HepG2 (cell line): ENCODE measurements at regions not wholly inside any gene's neighbourhood (a gene's known extent, or its start where the extent isn't known, plus 50 kb on each side); places are given as distances from the start of the nearest gene placed in this dataset.

Experiments
- ATAC-seq: fragments of 200-7000 bp; cut with Tn5 transposase; 3 replicates; pipeline ENCODE4 v1.9.1; 2020; ENCODE audit warnings: mild to moderate bottlenecking, moderate library complexity
- BruUV-seq: library from RNA; stranded (reverse); fragments of 400-500 nt; replicated peaks from 2 replicates; lab custom pipeline; 2021; lab: Mats Ljungman, UMichigan
- CTCF ChIA-PET: fragments of 300-600 bp; formaldehyde crosslinking; extraction: SDS; loops from one replicate; lab custom pipeline; 2021; ENCODE audit warnings: low total read pairs, inconsistent platforms, low intra/inter-chr PET ratio; lab: Yijun Ruan, JAX
- POLR2A ChIA-PET: fragments of 350-600 bp; sonication (Branson Sonifier 250); formaldehyde crosslinking; loops from one replicate; lab custom pipeline; 2020; ENCODE audit warnings: antibody characterized with exemption, inconsistent platforms; lab: Yijun Ruan, JAX
- DNase-seq: peaks from one replicate; pipeline ENCODE4 v3.0.0-alpha.2; 2015; ENCODE audit warnings: low spot score
- FAIRE-seq: peaks from 3 replicates; lab custom pipeline; 2011; peaks lifted over from hg19 to GRCh38; lab: Jason Lieb, UNC
- H2AFZ ChIP-seq: one replicate; pipeline ENCODE4 v1.6.1; 2011; ENCODE audit warnings: low read length, inconsistent platforms
- H3K27ac ChIP-seq: fragments of 300-600 bp; 3 replicates; pipeline ENCODE4 v1.8.0; 2011; ENCODE audit warnings: mixed run types, mild to moderate bottlenecking, mixed read lengths, low read length, inconsistent platforms; ENCODE audit not compliant: insufficient read depth; ENCODE audit errors: extremely low read length
- H3K27me3 ChIP-seq, 2 experiments: fragments of 200-600 bp in 1 of 2; 2 replicates in 1 of 2; 3 replicates in 1 of 2; pipeline versions ENCODE4 v1.6.0 to v1.8.0; 2011; ENCODE audit warnings: low read length in 2 of 2, mild to moderate bottlenecking in 2 of 2, moderate library complexity in 2 of 2, inconsistent platforms in 1 of 2; ENCODE audit not compliant: insufficient read depth in 2 of 2, control insufficient read depth in 1 of 2
- H3K36me3 ChIP-seq, 2 experiments: fragments of 200-600 bp in 1 of 2; replicated peaks in 1 of 2; 2 replicates in 1 of 2; 3 replicates in 1 of 2; pipeline versions ENCODE4 v1.5.1 to v1.8.0; 2011; ENCODE audit warnings: low read length in 2 of 2, inconsistent platforms in 1 of 2; ENCODE audit not compliant: insufficient read depth in 2 of 2, control insufficient read depth in 1 of 2
- H3K4me1 ChIP-seq: 2 replicates; pipeline ENCODE4 v1.5.1; 2012; ENCODE audit warnings: low read length, inconsistent platforms; ENCODE audit not compliant: insufficient read depth
- H3K4me2 ChIP-seq: 2 replicates; pipeline ENCODE4 v1.6.0; 2011; ENCODE audit warnings: low read depth, low read length, inconsistent platforms
- H3K4me3 ChIP-seq, 3 experiments: fragments of 200-600 bp in 1 of 3; sonication (generic), shearing (Covaris generic) in 1 of 3; replicated peaks in 1 of 3; 2 replicates each; pipeline ENCODE4 v1.5.1; 2011 to 2016; ENCODE audit warnings: low read length in 3 of 3, inconsistent platforms in 2 of 3, low read depth in 2 of 3, mild to moderate bottlenecking in 2 of 3, control low read depth in 1 of 3, mixed read lengths in 1 of 3; ENCODE audit not compliant: insufficient read depth in 1 of 3
- H3K79me2 ChIP-seq: one replicate; pipeline ENCODE4 v1.6.1; 2011; ENCODE audit warnings: low read length, inconsistent platforms; ENCODE audit not compliant: insufficient read depth
- H3K9ac ChIP-seq: 2 replicates; pipeline ENCODE4 v1.6.0; 2011; ENCODE audit warnings: mild to moderate bottlenecking, low read depth, low read length, inconsistent platforms; ENCODE audit not compliant: insufficient read depth
- H3K9me3 ChIP-seq: 2 replicates; pipeline ENCODE4 v1.5.1; 2012; ENCODE audit warnings: mild to moderate bottlenecking, low read length
- H4K20me1 ChIP-seq: 2 replicates; pipeline ENCODE4 v1.6.0; 2011; ENCODE audit warnings: inconsistent platforms, mild to moderate bottlenecking, low read length, moderate library complexity; ENCODE audit not compliant: insufficient read depth
- CBX1 ChIP-seq: IDR thresholded peaks from one replicate; pipeline ENCODE4 v1.6.1; 2016; ENCODE audit warnings: antibody characterized with exemption, low read depth
- EHMT2 ChIP-seq: fragments of 200-600 bp; sonication (generic); IDR thresholded peaks from 2 replicates; pipeline ENCODE4 v1.7.0; 2017; ENCODE audit warnings: antibody characterized with exemption, low read depth, low read length, borderline replicate concordance
- ELK4 ChIP-seq: sonication (generic); formaldehyde crosslinking; IDR thresholded peaks from 2 replicates; pipeline ENCODE4 v1.9.0; 2021; ENCODE audit warnings: missing genetic modification reagents, borderline replicate concordance
- HMGXB3 ChIP-seq: sonication (generic); formaldehyde crosslinking; IDR thresholded peaks from 2 replicates; pipeline ENCODE4 v1.4.0; 2020; ENCODE audit warnings: missing genetic modification reagents, borderline replicate concordance
- ZNF251 ChIP-seq: sonication (generic); formaldehyde crosslinking; IDR thresholded peaks from 2 replicates; pipeline ENCODE4 v1.9.0; 2021; ENCODE audit warnings: mild to moderate bottlenecking, missing genetic modification reagents
- ZNF556 ChIP-seq: sonication (generic); formaldehyde crosslinking; IDR thresholded peaks from 2 replicates; pipeline ENCODE4 v1.4.0; 2020; ENCODE audit warnings: mild to moderate bottlenecking, missing genetic modification reagents, borderline replicate concordance
- WGBS: methylation state at CpG from one replicate; pipeline ENCODE4 v1.1.6; 2017; ENCODE audit warnings: low lambda C conversion rate; 5-methylcytosine and 5-hydroxymethylcytosine counted together
- in situ Hi-C: cut with HindIII; loops from 2 replicates; pipeline ENCODE4 v1.10.0; 2017; ENCODE audit warnings: low pct_unique_long_range_greater_than_20kb; ENCODE audit not compliant: extremely low pct_ligation_motif_present
- intact Hi-C: fragments of 100-400 bp; cut with micrococcal nuclease; formaldehyde crosslinking; loops from one replicate; pipeline ENCODE4 v1.10.0; 2022; ENCODE audit not compliant: unreplicated experiment

- TF ChIP-seq CBX1 (no peak), ZNF251 (CRISPR knock-in tag) (no peak), ZNF556 (no peak)
- TF ChIP-seq, all 625 proteins: peak for 0
Measured at GRCh38 chr9:34777666-34778065, 67.7 kb upstream of the CCL21 start (continued).

GRCh38 chr9:34773955-34774354, 64.0 kb upstream of the CCL21 start:
- ATAC-seq (no peak), DNase-seq (no peak), FAIRE-seq (no peak)
- intact Hi-C loops (no loop called here), in situ Hi-C loops (no loop called here)
- TF ChIP-seq ELK4 (CRISPR knock-in tag) (no peak), HMGXB3 (no peak), EHMT2 (no peak)
- no peak overlapping the region for H3K9ac ChIP-seq
- no peaks in the 10 kb centered on the region for H3K79me2 ChIP-seq
- H3K4me2 ChIP-seq, result no peak overlapping the region
- H3K27ac ChIP-seq, result no peak overlapping the region
- no peaks in the 10 kb centered on the region for H3K27me3 ChIP-seq
- no peak overlapping the region for H3K4me3 ChIP-seq
- H4K20me1 ChIP-seq, result no peaks in the 10 kb centered on the region
- BruUV-seq, result no TSS peak
- ChIA-PET POLR2A (no interaction called here), CTCF (no interaction called here)
- H3K4me1 ChIP-seq, result no peaks in the 10 kb centered on the region
- H3K9me3 ChIP-seq, result no peaks in the 10 kb centered on the region
- 45% methylated on average over 1 of the region's 1 CpG for WGBS
- H3K36me3 ChIP-seq, result no peaks in the 10 kb centered on the region
- H2AFZ ChIP-seq, result no peak overlapping the region
